ENCODE measurements at regions not wholly inside any gene's neighbourhood (a gene's known extent, or its start where the extent isn't known, plus 50 kb on each side); places are given as distances from the start of the nearest gene placed in this dataset.

DNA sequence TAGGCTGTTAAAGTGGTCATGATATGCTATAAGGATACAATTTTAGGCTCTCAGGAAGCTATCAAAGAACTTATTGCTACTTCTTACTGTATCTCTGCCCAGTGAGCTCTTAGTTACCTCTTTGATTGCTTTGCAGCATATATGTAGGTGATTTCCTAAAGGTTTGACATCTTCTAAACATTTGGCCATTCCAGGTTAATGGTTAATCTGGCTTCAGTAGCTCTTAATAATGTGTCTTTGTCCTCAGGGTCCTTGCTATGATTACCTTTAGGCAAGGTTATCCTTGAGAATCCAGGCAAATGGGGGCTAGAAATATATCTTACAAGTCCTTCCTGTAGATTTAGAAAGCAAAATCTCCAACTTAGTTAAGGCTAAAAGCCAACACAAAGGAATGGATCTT is 575.4 kb downstream of the TFAP2B start:
- Histone ChIP-seq H3K36me3 (ENCODE audit: insufficient read depth) (no peaks in the 10 kb centered on the region), H3K27me3 (ENCODE audit: insufficient read depth) (no peaks in the 10 kb centered on the region), H3K9me2 (ENCODE audit: insufficient read depth) (peaks cover 5% of the 10 kb centered on the region), H3K79me2 (replicated peaks; ENCODE audit: insufficient read depth) (no peaks in the 10 kb centered on the region), H3K27ac (ENCODE audit: low read depth) (no peak overlapping the region), H4K20me1 (replicated peaks; ENCODE audit: insufficient read depth) (no peaks in the 10 kb centered on the region), H2AFZ (no peak overlapping the region), H3F3A (replicated peaks; ENCODE audit: low read depth) (no peaks in the 10 kb centered on the region), H3K4me2 (no peak overlapping the region), H3K4me3 (no peak overlapping the region), H3K4me1 (ENCODE audit: insufficient read depth) (peaks cover 2% of the 10 kb centered on the region; the same call in 1 of the 2 replicates)
- no peaks in the 10 kb centered on the region for H3K36me3 Mint-ChIP-seq (ENCODE audit: low read depth)
- no peak overlapping the region for H3K27ac Mint-ChIP-seq
- H3K4me1 Mint-ChIP-seq, result no peaks in the 10 kb centered on the region
- no peaks in the 10 kb centered on the region for H3K9me3 Mint-ChIP-seq
- DNase-seq (ENCODE audit: low spot score), result no peak
- H3K27me3 Mint-ChIP-seq (ENCODE audit: insufficient read depth, low read depth, poor library complexity), result peaks cover 1% of the 10 kb centered on the region
- TF ChIP-seq, protein P1, sequence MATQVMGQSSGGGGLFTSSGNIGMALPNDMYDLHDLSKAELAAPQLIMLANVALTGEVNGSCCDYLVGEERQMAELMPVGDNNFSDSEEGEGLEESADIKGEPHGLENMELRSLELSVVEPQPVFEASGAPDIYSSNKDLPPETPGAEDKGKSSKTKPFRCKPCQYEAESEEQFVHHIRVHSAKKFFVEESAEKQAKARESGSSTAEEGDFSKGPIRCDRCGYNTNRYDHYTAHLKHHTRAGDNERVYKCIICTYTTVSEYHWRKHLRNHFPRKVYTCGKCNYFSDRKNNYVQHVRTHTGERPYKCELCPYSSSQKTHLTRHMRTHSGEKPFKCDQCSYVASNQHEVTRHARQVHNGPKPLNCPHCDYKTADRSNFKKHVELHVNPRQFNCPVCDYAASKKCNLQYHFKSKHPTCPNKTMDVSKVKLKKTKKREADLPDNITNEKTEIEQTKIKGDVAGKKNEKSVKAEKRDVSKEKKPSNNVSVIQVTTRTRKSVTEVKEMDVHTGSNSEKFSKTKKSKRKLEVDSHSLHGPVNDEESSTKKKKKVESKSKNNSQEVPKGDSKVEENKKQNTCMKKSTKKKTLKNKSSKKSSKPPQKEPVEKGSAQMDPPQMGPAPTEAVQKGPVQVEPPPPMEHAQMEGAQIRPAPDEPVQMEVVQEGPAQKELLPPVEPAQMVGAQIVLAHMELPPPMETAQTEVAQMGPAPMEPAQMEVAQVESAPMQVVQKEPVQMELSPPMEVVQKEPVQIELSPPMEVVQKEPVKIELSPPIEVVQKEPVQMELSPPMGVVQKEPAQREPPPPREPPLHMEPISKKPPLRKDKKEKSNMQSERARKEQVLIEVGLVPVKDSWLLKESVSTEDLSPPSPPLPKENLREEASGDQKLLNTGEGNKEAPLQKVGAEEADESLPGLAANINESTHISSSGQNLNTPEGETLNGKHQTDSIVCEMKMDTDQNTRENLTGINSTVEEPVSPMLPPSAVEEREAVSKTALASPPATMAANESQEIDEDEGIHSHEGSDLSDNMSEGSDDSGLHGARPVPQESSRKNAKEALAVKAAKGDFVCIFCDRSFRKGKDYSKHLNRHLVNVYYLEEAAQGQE (IDR thresholded peaks at IDR 0.05; ENCODE audit: unreplicated experiment), result no peak
- no peak for TF ChIP-seq POLR2AphosphoS5 (IDR thresholded peaks at IDR 0.05; ENCODE audit: low read depth)
- ATAC-seq, result no peak
- no peak overlapping the region for H3K4me3 Mint-ChIP-seq

DNA sequence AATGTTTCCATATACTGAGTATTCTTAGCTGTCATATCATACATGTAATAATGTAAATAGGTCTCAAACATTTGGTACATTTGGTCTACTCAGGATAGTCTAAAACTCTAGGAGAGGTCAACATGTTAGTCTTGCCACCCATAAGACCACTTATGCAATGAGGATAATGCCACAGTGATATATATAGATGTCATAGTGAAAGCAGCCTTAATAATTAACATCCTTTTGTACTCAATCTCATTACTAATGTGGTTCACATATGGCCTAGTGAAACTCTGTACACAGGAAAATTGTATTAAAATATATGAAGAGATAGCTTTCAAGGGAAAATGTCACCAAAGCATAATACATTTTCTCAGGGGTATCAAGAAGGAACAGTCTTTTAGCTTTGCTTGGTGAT is 577.9 kb downstream of the TFAP2B start:
- H3K27me3 Mint-ChIP-seq (ENCODE audit: insufficient read depth, low read depth, poor library complexity), result peaks cover 1% of the 10 kb centered on the region
- Histone ChIP-seq H3K4me2 (no peak overlapping the region), H3K4me3 (no peak overlapping the region), H3K79me2 (replicated peaks; ENCODE audit: insufficient read depth) (no peaks in the 10 kb centered on the region), H3F3A (replicated peaks; ENCODE audit: low read depth) (no peaks in the 10 kb centered on the region), H2AFZ (no peak overlapping the region), H3K27me3 (ENCODE audit: insufficient read depth) (no peaks in the 10 kb centered on the region), H3K36me3 (ENCODE audit: insufficient read depth) (no peaks in the 10 kb centered on the region), H3K27ac (ENCODE audit: low read depth) (no peak overlapping the region), H4K20me1 (replicated peaks; ENCODE audit: insufficient read depth) (no peaks in the 10 kb centered on the region), H3K4me1 (ENCODE audit: insufficient read depth) (peaks cover 2% of the 10 kb centered on the region; the same call in 1 of the 2 replicates), H3K9me2 (ENCODE audit: insufficient read depth) (peaks cover 5% of the 10 kb centered on the region)
- no peak for DNase-seq (ENCODE audit: low spot score)
- H3K9me3 Mint-ChIP-seq, result no peaks in the 10 kb centered on the region
- no peak overlapping the region for H3K4me3 Mint-ChIP-seq
- no peak overlapping the region for H3K27ac Mint-ChIP-seq
- H3K36me3 Mint-ChIP-seq (ENCODE audit: low read depth), result no peaks in the 10 kb centered on the region
- H3K4me1 Mint-ChIP-seq, result no peaks in the 10 kb centered on the region
- ATAC-seq, result no peak
- TF ChIP-seq EZH2 (IDR thresholded peaks at IDR 0.05; ENCODE audit: low read depth, unreplicated experiment) (no peak), NANOG (IDR thresholded peaks at IDR 0.05; ENCODE audit: borderline replicate concordance) (no peak), POLR2AphosphoS5 (IDR thresholded peaks at IDR 0.05; ENCODE audit: low read depth) (no peak), EZH2phosphoT487 (IDR thresholded peaks at IDR 0.05; ENCODE audit: unreplicated experiment) (no peak), CREB1 (CRISPR knock-in tag; IDR thresholded peaks at IDR 0.05; ENCODE audit: low read depth) (no peak), ZNF114 (CRISPR knock-in tag; IDR thresholded peaks at IDR 0.05) (no peak), JUNB (IDR thresholded peaks at IDR 0.05; ENCODE audit: unreplicated experiment) (no peak)
- TF ChIP-seq, protein P1 (IDR thresholded peaks at IDR 0.05; ENCODE audit: unreplicated experiment), result no peak
- TF ChIP-seq, protein P2, sequence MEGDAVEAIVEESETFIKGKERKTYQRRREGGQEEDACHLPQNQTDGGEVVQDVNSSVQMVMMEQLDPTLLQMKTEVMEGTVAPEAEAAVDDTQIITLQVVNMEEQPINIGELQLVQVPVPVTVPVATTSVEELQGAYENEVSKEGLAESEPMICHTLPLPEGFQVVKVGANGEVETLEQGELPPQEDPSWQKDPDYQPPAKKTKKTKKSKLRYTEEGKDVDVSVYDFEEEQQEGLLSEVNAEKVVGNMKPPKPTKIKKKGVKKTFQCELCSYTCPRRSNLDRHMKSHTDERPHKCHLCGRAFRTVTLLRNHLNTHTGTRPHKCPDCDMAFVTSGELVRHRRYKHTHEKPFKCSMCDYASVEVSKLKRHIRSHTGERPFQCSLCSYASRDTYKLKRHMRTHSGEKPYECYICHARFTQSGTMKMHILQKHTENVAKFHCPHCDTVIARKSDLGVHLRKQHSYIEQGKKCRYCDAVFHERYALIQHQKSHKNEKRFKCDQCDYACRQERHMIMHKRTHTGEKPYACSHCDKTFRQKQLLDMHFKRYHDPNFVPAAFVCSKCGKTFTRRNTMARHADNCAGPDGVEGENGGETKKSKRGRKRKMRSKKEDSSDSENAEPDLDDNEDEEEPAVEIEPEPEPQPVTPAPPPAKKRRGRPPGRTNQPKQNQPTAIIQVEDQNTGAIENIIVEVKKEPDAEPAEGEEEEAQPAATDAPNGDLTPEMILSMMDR (conservative IDR thresholded peaks at IDR 0.05; ENCODE audit: low read depth in 2 of 2), result no peak
